CD4-positive, alpha-beta memory T cell (primary cell): ENCODE measurements at regions not wholly inside any gene's neighbourhood (a gene's known extent, or its start where the extent isn't known, plus 50 kb on each side); places are given as distances from the start of the nearest gene placed in this dataset.

Experiments
- CTCF ChIA-PET: fragments of 350-600 bp; sonication (Branson Sonifier 250); formaldehyde crosslinking; loops from one replicate; lab custom pipeline; 2021; ENCODE audit warnings: inconsistent platforms; ENCODE audit not compliant: partially characterized antibody; lab: Charles Lee
- POLR2A ChIA-PET: fragments of 350-600 bp; sonication (Branson Sonifier 250); formaldehyde crosslinking; loops from one replicate; lab custom pipeline; 2021; ENCODE audit not compliant: partially characterized antibody; lab: Charles Lee
- DNase-seq, 5 donors: peaks; one replicate each; pipeline versions ENCODE4 v3.0.0 to v3.0.0-alpha.2; 2020 to 2022; ENCODE audit warnings: mixed read lengths in 1 of 5
- H3K27ac ChIP-seq: one replicate; pipeline ENCODE4 v1.7.0; 2013; ENCODE audit warnings: low read depth, low read length
- H3K27me3 ChIP-seq: 2 replicates; pipeline ENCODE4 v1.7.0; 2013; ENCODE audit warnings: mild to moderate bottlenecking, low read length, moderate library complexity; ENCODE audit not compliant: insufficient read depth
- H3K36me3 ChIP-seq: 2 replicates; pipeline ENCODE4 v1.7.0; 2013; ENCODE audit warnings: mild to moderate bottlenecking, low read length, moderate library complexity; ENCODE audit not compliant: insufficient read depth
- H3K4me1 ChIP-seq: 2 replicates; pipeline ENCODE4 v1.7.0; 2013; ENCODE audit warnings: mild to moderate bottlenecking, low read length, moderate library complexity; ENCODE audit not compliant: insufficient read depth
- H3K4me3 ChIP-seq, 2 donors: one replicate each; pipeline ENCODE4 v1.7.0; 2013; ENCODE audit warnings: low read length in 2 of 2, mild to moderate bottlenecking in 1 of 2
- H3K9me3 ChIP-seq, 2 donors: one replicate each; pipeline ENCODE4 v1.7.0; 2013; ENCODE audit warnings: low read length in 2 of 2, control low read depth in 1 of 2; ENCODE audit not compliant: control insufficient read depth in 1 of 2
- H3K27ac Mint-ChIP-seq, 7 donors: one replicate each; pipeline ENCODE4 v1.8.0; 2020 to 2021; ENCODE audit warnings: mixed read lengths in 7 of 7, mild to moderate bottlenecking in 6 of 7, inconsistent platforms in 3 of 7, moderate library complexity in 3 of 7
- H3K27me3 Mint-ChIP-seq, 2 donors: one replicate each; pipeline ENCODE4 v1.8.0; 2020 to 2021; ENCODE audit warnings: mixed read lengths in 2 of 2
- H3K36me3 Mint-ChIP-seq, 2 donors: one replicate each; pipeline ENCODE4 v1.8.0; 2020 to 2021; ENCODE audit warnings: mixed read lengths in 2 of 2, inconsistent platforms in 1 of 2, mild to moderate bottlenecking in 1 of 2
- H3K4me1 Mint-ChIP-seq, 4 donors: one replicate each; pipeline ENCODE4 v1.8.0; 2020 to 2021; ENCODE audit warnings: mixed read lengths in 4 of 4, mild to moderate bottlenecking in 1 of 4
- H3K4me3 Mint-ChIP-seq, 8 donors: one replicate each; pipeline ENCODE4 v1.8.0; 2020 to 2021; ENCODE audit warnings: mixed read lengths in 8 of 8, mild to moderate bottlenecking in 7 of 8, moderate library complexity in 6 of 8, inconsistent platforms in 3 of 8
- H3K9me3 Mint-ChIP-seq, 8 donors: one replicate each; pipeline ENCODE4 v1.8.0; 2020 to 2021; ENCODE audit warnings: mixed read lengths in 8 of 8, mild to moderate bottlenecking in 5 of 8, inconsistent platforms in 3 of 8, moderate library complexity in 1 of 8
- intact Hi-C: fragments of 100-400 bp; cut with micrococcal nuclease; formaldehyde crosslinking; loops from one replicate; pipeline ENCODE4 v1.15.1; 2023

DNA sequence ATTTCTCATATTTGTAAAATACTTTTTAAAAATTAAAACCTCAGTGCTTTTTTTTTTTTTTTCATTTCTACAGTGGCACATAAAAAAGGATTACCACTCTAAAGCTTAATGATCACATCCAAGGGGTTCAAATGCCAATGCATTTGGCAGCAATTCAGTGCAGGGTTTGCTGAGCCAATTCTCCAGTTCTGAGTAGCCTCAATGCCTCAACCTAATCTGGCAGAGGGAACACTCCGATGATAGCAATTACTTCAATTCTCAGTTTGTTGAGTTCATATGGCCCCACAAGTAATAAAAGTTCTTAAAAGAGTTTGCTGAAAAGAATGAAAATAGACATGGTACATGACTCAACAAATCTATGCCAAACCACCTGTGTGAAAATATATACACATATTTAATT, 79.3 kb upstream of the RBMS3 start:
- Mint-ChIP-seq H3K27me3 (no peaks in the 10 kb centered on the region), H3K4me1 (no peaks in the 10 kb centered on the region), H3K4me3 (no peak overlapping the region), H3K36me3 (no peaks in the 10 kb centered on the region), H3K27ac (no peak overlapping the region), H3K9me3 (peaks cover 0 to 3% (median 2%) of the 10 kb centered on the region in 8 donors)
- Histone ChIP-seq H3K27ac (no peak overlapping the region), H3K4me1 (no peaks in the 10 kb centered on the region), H3K27me3 (no peaks in the 10 kb centered on the region), H3K9me3 (no peaks in the 10 kb centered on the region), H3K36me3 (no peaks in the 10 kb centered on the region), H3K4me3 (no peak overlapping the region)
- DNase-seq, result no peak
- CTCF ChIA-PET, result no interaction called here
- intact Hi-C loops, result no loop called here
- POLR2A ChIA-PET, result no interaction called here

DNA sequence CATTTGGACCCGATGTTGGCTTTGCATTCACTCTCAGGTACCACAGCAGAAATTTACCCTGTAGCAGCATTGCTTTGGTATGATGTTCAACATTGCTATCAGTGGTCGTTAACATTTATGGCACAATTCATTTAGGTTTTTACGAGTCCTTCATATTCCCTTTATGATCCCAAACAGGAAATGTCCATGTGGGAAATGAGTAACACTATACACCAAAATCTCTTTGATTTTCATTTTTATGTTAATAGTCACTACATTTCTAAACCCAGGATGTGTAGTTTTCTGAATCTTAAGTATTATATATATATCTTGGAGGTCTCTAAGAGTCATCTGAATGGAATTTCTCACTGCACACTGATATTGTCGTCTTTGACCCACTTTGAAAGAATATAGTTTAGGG, 78.5 kb upstream of the RBMS3 start:
- no peak overlapping the region for H3K27ac Mint-ChIP-seq
- H3K27me3 Mint-ChIP-seq, result no peaks in the 10 kb centered on the region
- Histone ChIP-seq H3K9me3 (no peaks in the 10 kb centered on the region), H3K36me3 (no peaks in the 10 kb centered on the region), H3K4me3 (no peak overlapping the region), H3K27ac (no peak overlapping the region), H3K4me1 (no peaks in the 10 kb centered on the region), H3K27me3 (no peaks in the 10 kb centered on the region)
- peaks cover 0 to 3% (median 2%) of the 10 kb centered on the region in 8 donors for H3K9me3 Mint-ChIP-seq
- POLR2A ChIA-PET, result no interaction called here
- no peaks in the 10 kb centered on the region for H3K36me3 Mint-ChIP-seq
- CTCF ChIA-PET, result no interaction called here
- no peaks in the 10 kb centered on the region for H3K4me1 Mint-ChIP-seq
- no peak overlapping the region for H3K4me3 Mint-ChIP-seq
- intact Hi-C loops, result no loop called here
- DNase-seq, result no peak

DNA sequence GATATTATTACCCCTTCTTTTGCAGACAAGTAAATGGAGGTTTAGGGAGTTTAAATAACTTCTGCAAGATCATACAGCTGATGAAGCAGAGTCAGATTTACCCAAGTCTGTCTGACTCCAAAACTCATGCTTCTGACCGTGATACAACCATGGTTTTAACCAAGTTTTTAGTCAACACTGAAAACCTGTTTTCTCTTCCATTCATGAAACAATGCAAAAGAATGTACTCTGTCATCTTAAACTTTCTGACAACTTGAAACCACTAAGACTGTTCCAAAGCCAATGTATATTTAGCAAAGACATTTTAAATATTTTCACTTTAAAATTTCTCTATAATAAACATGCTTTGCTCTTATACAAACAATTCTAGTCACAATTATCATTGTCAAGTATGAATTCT, 77.0 kb upstream of the RBMS3 start:
- Histone ChIP-seq H3K27me3 (no peaks in the 10 kb centered on the region), H3K4me3 (no peak overlapping the region), H3K36me3 (no peaks in the 10 kb centered on the region), H3K4me1 (no peaks in the 10 kb centered on the region), H3K27ac (no peak overlapping the region), H3K9me3 (no peaks in the 10 kb centered on the region)
- DNase-seq, result no peak
- Mint-ChIP-seq H3K9me3 (peaks cover 0 to 3% (median 0%) of the 10 kb centered on the region in 8 donors), H3K27ac (no peak overlapping the region), H3K4me3 (no peak overlapping the region), H3K27me3 (no peaks in the 10 kb centered on the region), H3K4me1 (no peaks in the 10 kb centered on the region), H3K36me3 (no peaks in the 10 kb centered on the region)
- ChIA-PET POLR2A (no interaction called here), CTCF (interaction anchor here (0.7 kb wide), 1 partner anchor 9 kb away, joined by 3 read pairs; no protein-coding TSS in a partner anchor)
- intact Hi-C loops, result no loop called here

DNA sequence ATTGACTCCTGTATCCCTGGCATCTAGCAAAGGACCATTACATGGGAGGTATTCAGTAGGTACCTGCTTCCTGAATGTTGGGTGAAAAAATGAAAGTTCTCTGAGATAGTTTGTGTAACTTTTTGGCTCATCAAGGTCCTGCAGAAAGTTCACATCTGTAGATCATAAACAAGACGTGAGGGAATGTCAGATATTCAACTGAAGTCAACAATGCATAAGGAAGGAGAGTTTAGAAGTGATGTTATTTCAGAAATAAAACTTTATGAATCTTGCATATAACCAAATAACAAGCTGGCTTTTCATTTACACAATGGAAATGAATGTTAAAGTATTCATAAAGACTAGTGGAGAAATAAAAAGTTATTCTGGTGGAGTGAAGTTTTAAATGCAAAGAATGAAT, 73.4 kb upstream of the RBMS3 start:
- H3K36me3 ChIP-seq, result no peaks in the 10 kb centered on the region
- ChIA-PET POLR2A (no interaction called here), CTCF (no interaction called here)
- DNase-seq, result no peak
- peaks cover 0 to 3% (median 0%) of the 10 kb centered on the region in 8 donors for H3K9me3 Mint-ChIP-seq
- no peak overlapping the region for H3K27ac ChIP-seq
- no peaks in the 10 kb centered on the region for H3K27me3 ChIP-seq
- H3K36me3 Mint-ChIP-seq, result no peaks in the 10 kb centered on the region
- no peaks in the 10 kb centered on the region for H3K4me1 Mint-ChIP-seq
- no peak overlapping the region for H3K4me3 Mint-ChIP-seq
- H3K4me3 ChIP-seq, result no peak overlapping the region
- H3K4me1 ChIP-seq, result no peaks in the 10 kb centered on the region
- H3K27ac Mint-ChIP-seq, result no peak overlapping the region
- H3K27me3 Mint-ChIP-seq, result no peaks in the 10 kb centered on the region
- no peaks in the 10 kb centered on the region for H3K9me3 ChIP-seq
- intact Hi-C loops, result no loop called here

DNA sequence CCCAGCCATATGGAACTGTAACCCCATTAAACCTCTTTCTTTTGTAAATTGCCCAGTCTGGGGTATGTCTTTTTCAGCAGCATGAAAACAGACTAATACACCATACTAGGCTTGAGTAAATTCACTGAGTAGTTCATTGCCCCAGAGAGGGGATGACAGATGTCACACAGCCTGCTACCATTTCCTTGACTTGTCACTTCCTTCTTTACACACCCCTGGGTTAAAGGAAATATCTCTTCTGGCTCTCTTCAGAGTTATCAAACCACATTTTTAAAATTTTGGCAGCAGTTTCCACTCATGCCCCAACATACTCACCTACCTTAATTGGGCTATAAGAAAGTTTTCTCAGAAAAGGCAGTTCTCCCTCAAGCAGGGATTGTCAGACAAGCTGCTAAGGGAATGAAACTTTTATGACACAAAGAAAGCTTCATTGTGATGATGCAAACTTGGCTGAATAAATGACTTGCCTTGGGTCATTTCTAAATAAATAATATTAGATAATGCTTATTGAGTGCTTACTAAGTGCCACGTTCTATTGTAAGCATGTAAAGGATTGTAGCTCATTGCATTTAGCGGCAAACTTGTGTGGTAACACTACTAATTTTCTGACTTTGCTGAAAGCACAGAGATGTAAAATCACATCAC, 68.0 kb upstream of the RBMS3 start:
- H3K9me3 ChIP-seq, result no peaks in the 10 kb centered on the region
- no peak overlapping the region for H3K4me3 ChIP-seq
- H3K27me3 ChIP-seq, result no peaks in the 10 kb centered on the region
- H3K27ac Mint-ChIP-seq, result no peak overlapping the region
- H3K27ac ChIP-seq, result no peak overlapping the region
- no peaks in the 10 kb centered on the region for H3K4me1 Mint-ChIP-seq
- no peak overlapping the region for H3K4me3 Mint-ChIP-seq
- ChIA-PET CTCF (no interaction called here), POLR2A (no interaction called here)
- no peaks in the 10 kb centered on the region for H3K36me3 ChIP-seq
- H3K36me3 Mint-ChIP-seq, result no peaks in the 10 kb centered on the region
- H3K27me3 Mint-ChIP-seq, result no peaks in the 10 kb centered on the region
- H3K4me1 ChIP-seq, result no peaks in the 10 kb centered on the region
- intact Hi-C loops, result no loop called here
- peaks cover 0 to 2% (median 0%) of the 10 kb centered on the region in 8 donors for H3K9me3 Mint-ChIP-seq
- DNase-seq, result no peak

DNA sequence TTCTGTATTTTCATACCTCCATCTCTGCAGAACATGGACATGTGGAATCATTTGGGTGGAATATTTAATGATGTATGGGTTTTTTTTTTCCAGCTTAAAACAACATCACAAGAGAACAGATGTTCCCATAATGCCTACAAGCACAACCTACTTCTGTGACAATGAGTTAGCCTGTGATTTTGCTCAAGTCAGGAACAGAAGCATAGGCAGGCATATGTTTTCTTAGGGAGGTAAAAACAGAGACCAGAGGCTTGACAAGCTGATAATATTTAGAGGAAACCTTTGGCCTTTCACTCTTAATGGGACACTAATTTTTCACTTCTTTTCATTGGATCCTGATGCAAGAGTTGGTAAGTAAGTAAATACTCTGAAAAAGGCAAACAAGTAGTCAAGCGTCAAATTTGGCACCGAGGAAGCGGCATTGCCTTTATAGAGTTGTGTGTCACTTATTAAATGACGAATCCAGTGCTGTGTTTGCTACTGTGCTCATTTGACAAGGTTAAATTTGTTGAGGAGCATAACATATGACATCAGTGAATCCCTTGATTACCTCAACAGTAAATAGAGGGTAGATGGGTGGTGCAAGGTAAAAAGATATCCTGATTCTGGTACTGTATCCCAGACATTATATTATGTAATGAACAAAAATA, 66.7 kb upstream of the RBMS3 start:
- POLR2A ChIA-PET, result no interaction called here
- Mint-ChIP-seq H3K4me1 (no peaks in the 10 kb centered on the region), H3K36me3 (no peaks in the 10 kb centered on the region), H3K27ac (no peak overlapping the region), H3K9me3 (peaks cover 0 to 4% (median 0%) of the 10 kb centered on the region in 8 donors), H3K27me3 (no peaks in the 10 kb centered on the region), H3K4me3 (no peak overlapping the region)
- H3K27me3 ChIP-seq, result no peaks in the 10 kb centered on the region
- no peak overlapping the region for H3K4me3 ChIP-seq
- no peaks in the 10 kb centered on the region for H3K36me3 ChIP-seq
- CTCF ChIA-PET, result no interaction called here
- H3K9me3 ChIP-seq, result no peaks in the 10 kb centered on the region
- intact Hi-C loops, result no loop called here
- no peaks in the 10 kb centered on the region for H3K4me1 ChIP-seq
- no peak for DNase-seq
- H3K27ac ChIP-seq, result no peak overlapping the region

DNA sequence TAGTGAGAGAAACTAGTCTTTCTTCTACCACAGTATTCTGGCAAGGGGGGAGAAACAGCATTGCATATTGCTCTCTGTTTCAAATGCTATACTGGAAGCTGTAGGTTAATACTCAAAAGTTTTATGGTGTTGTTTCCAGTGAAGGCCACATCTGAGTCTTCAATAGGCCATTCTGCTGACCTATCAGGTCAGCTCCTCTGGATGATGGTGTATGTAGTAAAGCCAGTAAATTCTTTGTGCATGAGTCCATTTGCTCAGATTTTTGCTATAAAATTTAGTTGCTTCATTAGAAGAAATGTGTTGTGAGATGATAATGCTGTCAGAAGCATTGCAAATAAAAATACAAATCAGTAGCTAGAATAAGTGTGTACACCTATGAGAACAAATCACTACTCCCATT, 64.9 kb upstream of the RBMS3 start:
- H3K4me1 Mint-ChIP-seq, result no peaks in the 10 kb centered on the region
- intact Hi-C loops, result no loop called here
- Histone ChIP-seq H3K36me3 (no peaks in the 10 kb centered on the region), H3K9me3 (no peaks in the 10 kb centered on the region), H3K27ac (no peak overlapping the region), H3K27me3 (no peaks in the 10 kb centered on the region), H3K4me1 (no peaks in the 10 kb centered on the region), H3K4me3 (no peak overlapping the region)
- H3K27ac Mint-ChIP-seq, result no peak overlapping the region
- H3K27me3 Mint-ChIP-seq, result no peaks in the 10 kb centered on the region
- no peak overlapping the region for H3K4me3 Mint-ChIP-seq
- H3K9me3 Mint-ChIP-seq, result peaks cover 0 to 4% (median under 1%) of the 10 kb centered on the region in 8 donors
- no peak for DNase-seq
- ChIA-PET POLR2A (no interaction called here), CTCF (no interaction called here)
- H3K36me3 Mint-ChIP-seq, result no peaks in the 10 kb centered on the region
